Stimulated activated memory B cell treated with anti-CD40 and anti-IgM and Interleukin-4, amounts not matched to agents 10 μg/mL and 1 μg/mL and 100 μg/mL, for 72 hours (primary cell): ENCODE measurements at regions not wholly inside any gene's neighbourhood (a gene's known extent, or its start where the extent isn't known, plus 50 kb on each side); places are given as distances from the start of the nearest gene placed in this dataset.

ENCODE experiments used
- ATAC-seq: fragments of 150-1000 bp; cut with Tn5 transposase; 2 replicates; pipeline ENCODE4 v1.10.0; 2021
- H3K27ac Mint-ChIP-seq: one replicate; pipeline ENCODE4 v1.8.0; 2022; ENCODE audit warnings: mild to moderate bottlenecking, mixed read lengths
- H3K27me3 Mint-ChIP-seq: one replicate; pipeline ENCODE4 v1.8.0; 2022; ENCODE audit warnings: mixed read lengths
- H3K36me3 Mint-ChIP-seq: one replicate; pipeline ENCODE4 v1.8.0; 2022; ENCODE audit warnings: mixed read lengths
- H3K4me1 Mint-ChIP-seq: one replicate; pipeline ENCODE4 v1.8.0; 2022; ENCODE audit warnings: mixed read lengths
- H3K4me3 Mint-ChIP-seq: one replicate; pipeline ENCODE4 v1.8.0; 2022; ENCODE audit warnings: mild to moderate bottlenecking, moderate library complexity, mixed read lengths
- H3K9me3 Mint-ChIP-seq: one replicate; pipeline ENCODE4 v1.8.0; 2022; ENCODE audit warnings: mixed read lengths

- Mint-ChIP-seq H3K4me3 (no peak overlapping the region), H3K9me3 (peaks cover 4% of the 10 kb centered on the region), H3K36me3 (no peaks in the 10 kb centered on the region), H3K27me3 (no peaks in the 10 kb centered on the region), H3K27ac (no peak overlapping the region), H3K4me1 (no peaks in the 10 kb centered on the region)
- ATAC-seq: no peak
Measured at GRCh38 chr21:22703521-22703920, 1705.3 kb downstream of the NCAM2 start.

GRCh38 chr21:22710721-22711120 lies 1712.5 kb downstream of the NCAM2 start:
- Mint-ChIP-seq H3K36me3 (no peaks in the 10 kb centered on the region), H3K4me1 (no peaks in the 10 kb centered on the region), H3K4me3 (no peak overlapping the region), H3K27me3 (no peaks in the 10 kb centered on the region), H3K27ac (no peak overlapping the region), H3K9me3 (peaks cover 4% of the 10 kb centered on the region)
- ATAC-seq: no peak

- no peak overlapping the region for H3K27ac Mint-ChIP-seq
- no peaks in the 10 kb centered on the region for H3K4me1 Mint-ChIP-seq
- no peak overlapping the region for H3K4me3 Mint-ChIP-seq
- H3K27me3 Mint-ChIP-seq: no peaks in the 10 kb centered on the region
- ATAC-seq: no peak
- H3K36me3 Mint-ChIP-seq: no peaks in the 10 kb centered on the region
- H3K9me3 Mint-ChIP-seq: peaks cover 4% of the 10 kb centered on the region
Measured at GRCh38 chr21:22711636-22712035, 1713.4 kb downstream of the NCAM2 start.

GRCh38 chr21:22725436-22725835 lies 1727.2 kb downstream of the NCAM2 start:
- no peaks in the 10 kb centered on the region for H3K36me3 Mint-ChIP-seq
- no peak overlapping the region for H3K4me3 Mint-ChIP-seq
- no peaks in the 10 kb centered on the region for H3K4me1 Mint-ChIP-seq
- no peaks in the 10 kb centered on the region for H3K27me3 Mint-ChIP-seq
- H3K9me3 Mint-ChIP-seq: peaks cover 3% of the 10 kb centered on the region
- ATAC-seq: peak; percentile 54
- no peak overlapping the region for H3K27ac Mint-ChIP-seq

GRCh38 chr21:22728091-22728490 lies 1729.9 kb downstream of the NCAM2 start:
- no peak overlapping the region for H3K4me3 Mint-ChIP-seq
- no peak overlapping the region for H3K27ac Mint-ChIP-seq
- no peak for ATAC-seq
- H3K27me3 Mint-ChIP-seq: no peaks in the 10 kb centered on the region
- no peaks in the 10 kb centered on the region for H3K36me3 Mint-ChIP-seq
- peaks cover 8% of the 10 kb centered on the region for H3K9me3 Mint-ChIP-seq
- no peaks in the 10 kb centered on the region for H3K4me1 Mint-ChIP-seq

GRCh38 chr21:22743085-22743484 lies 1744.9 kb downstream of the NCAM2 start:
- no peak for ATAC-seq
- Mint-ChIP-seq H3K27me3 (no peaks in the 10 kb centered on the region), H3K27ac (no peak overlapping the region), H3K4me1 (no peaks in the 10 kb centered on the region), H3K9me3 (no peaks in the 10 kb centered on the region), H3K4me3 (no peak overlapping the region), H3K36me3 (no peaks in the 10 kb centered on the region)

GRCh38 chr21:22754746-22755145 lies 1756.5 kb downstream of the NCAM2 start:
- Mint-ChIP-seq H3K27ac (no peak overlapping the region), H3K36me3 (no peaks in the 10 kb centered on the region), H3K27me3 (no peaks in the 10 kb centered on the region), H3K4me3 (no peak overlapping the region), H3K4me1 (no peaks in the 10 kb centered on the region), H3K9me3 (no peaks in the 10 kb centered on the region)
- no peak for ATAC-seq

- ATAC-seq: no peak
- Mint-ChIP-seq H3K9me3 (no peaks in the 10 kb centered on the region), H3K36me3 (no peaks in the 10 kb centered on the region), H3K4me1 (no peaks in the 10 kb centered on the region), H3K27me3 (no peaks in the 10 kb centered on the region), H3K4me3 (no peak overlapping the region), H3K27ac (no peak overlapping the region)
Measured at GRCh38 chr21:22758478-22758877, 1760.3 kb downstream of the NCAM2 start.

- ATAC-seq: no peak
- Mint-ChIP-seq H3K27me3 (no peaks in the 10 kb centered on the region), H3K4me1 (no peaks in the 10 kb centered on the region)
Measured at GRCh38 chr21:22762463-22762862, 1764.3 kb downstream of the NCAM2 start.

GRCh38 chr21:22763442-22763841 lies 1765.2 kb downstream of the NCAM2 start:
- no peaks in the 10 kb centered on the region for H3K27me3 Mint-ChIP-seq
- H3K4me1 Mint-ChIP-seq: no peaks in the 10 kb centered on the region
- peaks cover 3% of the 10 kb centered on the region for H3K9me3 Mint-ChIP-seq
- no peak overlapping the region for H3K4me3 Mint-ChIP-seq
- no peak overlapping the region for H3K27ac Mint-ChIP-seq
- no peak for ATAC-seq
- no peaks in the 10 kb centered on the region for H3K36me3 Mint-ChIP-seq

More at GRCh38 chr21:22762463-22762862, 1764.3 kb downstream of the NCAM2 start:
- Mint-ChIP-seq H3K36me3 (no peaks in the 10 kb centered on the region), H3K9me3 (peaks cover 3% of the 10 kb centered on the region), H3K27ac (no peak overlapping the region), H3K4me3 (no peak overlapping the region)

- Mint-ChIP-seq H3K4me3 (no peak overlapping the region), H3K27ac (no peak overlapping the region), H3K4me1 (no peaks in the 10 kb centered on the region), H3K9me3 (peaks cover 3% of the 10 kb centered on the region), H3K27me3 (no peaks in the 10 kb centered on the region), H3K36me3 (no peaks in the 10 kb centered on the region)
- ATAC-seq: no peak
Measured at GRCh38 chr21:22764222-22764621, 1766.0 kb downstream of the NCAM2 start.

- ATAC-seq: no peak
- no peak overlapping the region for H3K4me3 Mint-ChIP-seq
- no peak overlapping the region for H3K27ac Mint-ChIP-seq
- H3K9me3 Mint-ChIP-seq: no peaks in the 10 kb centered on the region
- H3K27me3 Mint-ChIP-seq: no peaks in the 10 kb centered on the region
- H3K36me3 Mint-ChIP-seq: no peaks in the 10 kb centered on the region
- no peaks in the 10 kb centered on the region for H3K4me1 Mint-ChIP-seq
Measured at GRCh38 chr21:22791376-22791775, 1793.2 kb downstream of the NCAM2 start.

GRCh38 chr21:22791986-22792560 lies 1793.9 kb downstream of the NCAM2 start:
- H3K9me3 Mint-ChIP-seq: no peaks in the 10 kb centered on the region
- ATAC-seq: no peak
- no peaks in the 10 kb centered on the region for H3K36me3 Mint-ChIP-seq
- H3K4me1 Mint-ChIP-seq: no peaks in the 10 kb centered on the region
- no peaks in the 10 kb centered on the region for H3K27me3 Mint-ChIP-seq
- H3K27ac Mint-ChIP-seq: no peak overlapping the region
- no peak overlapping the region for H3K4me3 Mint-ChIP-seq

- H3K4me1 Mint-ChIP-seq: no peaks in the 10 kb centered on the region
- H3K4me3 Mint-ChIP-seq: no peak overlapping the region
- no peaks in the 10 kb centered on the region for H3K27me3 Mint-ChIP-seq
- no peaks in the 10 kb centered on the region for H3K9me3 Mint-ChIP-seq
- H3K36me3 Mint-ChIP-seq: no peaks in the 10 kb centered on the region
- ATAC-seq: no peak
- no peak overlapping the region for H3K27ac Mint-ChIP-seq
Measured at GRCh38 chr21:22795091-22795490, 1796.9 kb downstream of the NCAM2 start.

- Mint-ChIP-seq H3K9me3 (no peaks in the 10 kb centered on the region), H3K4me1 (no peaks in the 10 kb centered on the region), H3K4me3 (no peak overlapping the region), H3K27ac (no peak overlapping the region), H3K36me3 (no peaks in the 10 kb centered on the region), H3K27me3 (no peaks in the 10 kb centered on the region)
- peak; percentile 31 for ATAC-seq
Measured at GRCh38 chr21:22795644-22796043, 1797.4 kb downstream of the NCAM2 start.

GRCh38 chr21:22796147-22796546 lies 1797.9 kb downstream of the NCAM2 start:
- Mint-ChIP-seq H3K4me3 (no peak overlapping the region), H3K4me1 (no peaks in the 10 kb centered on the region), H3K36me3 (no peaks in the 10 kb centered on the region), H3K27me3 (no peaks in the 10 kb centered on the region), H3K27ac (no peak overlapping the region), H3K9me3 (no peaks in the 10 kb centered on the region)
- peak; percentile 57 for ATAC-seq

GRCh38 chr21:22804151-22804550 lies 1805.9 kb downstream of the NCAM2 start:
- no peaks in the 10 kb centered on the region for H3K27me3 Mint-ChIP-seq
- H3K4me1 Mint-ChIP-seq: no peaks in the 10 kb centered on the region
- no peak overlapping the region for H3K27ac Mint-ChIP-seq
- H3K4me3 Mint-ChIP-seq: no peak overlapping the region
- no peak for ATAC-seq
- no peaks in the 10 kb centered on the region for H3K9me3 Mint-ChIP-seq
- H3K36me3 Mint-ChIP-seq: no peaks in the 10 kb centered on the region
